RPMI8226 (cell line): ENCODE measurements at regions not wholly inside any gene's neighbourhood (a gene's known extent, or its start where the extent isn't known, plus 50 kb on each side); places are given as distances from the start of the nearest gene placed in this dataset.
"Not testable (repeated sequence)": the region's sequence is repeated elsewhere in the genome, so short reads cannot be mapped to it uniquely, and the experiment has no call there.

Experiments used
- DNase-seq: peaks from one replicate; pipeline ENCODE4 v3.0.0-alpha.2; 2015

DNA sequence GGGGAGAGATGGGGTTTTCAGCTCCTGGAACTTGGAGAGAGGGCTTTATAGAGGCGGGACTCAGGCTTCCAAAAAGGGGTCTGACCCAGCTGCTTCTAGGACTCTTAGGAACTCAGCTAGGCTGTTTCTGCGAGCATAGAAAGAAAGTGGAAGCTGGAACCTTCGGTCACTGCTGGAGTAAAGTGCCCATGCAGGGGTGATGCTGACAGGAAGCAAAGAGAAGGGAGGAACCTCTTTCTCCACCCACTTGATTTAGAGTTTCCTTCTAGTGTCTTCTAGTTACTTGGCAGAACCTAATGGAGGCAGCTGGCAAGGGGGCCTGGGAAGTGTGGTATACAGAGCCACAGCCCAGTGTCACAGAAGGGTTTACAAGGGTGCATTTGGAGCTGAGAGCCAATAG is 283.6 kb downstream of the QKI start:
- no peak for DNase-seq

DNA sequence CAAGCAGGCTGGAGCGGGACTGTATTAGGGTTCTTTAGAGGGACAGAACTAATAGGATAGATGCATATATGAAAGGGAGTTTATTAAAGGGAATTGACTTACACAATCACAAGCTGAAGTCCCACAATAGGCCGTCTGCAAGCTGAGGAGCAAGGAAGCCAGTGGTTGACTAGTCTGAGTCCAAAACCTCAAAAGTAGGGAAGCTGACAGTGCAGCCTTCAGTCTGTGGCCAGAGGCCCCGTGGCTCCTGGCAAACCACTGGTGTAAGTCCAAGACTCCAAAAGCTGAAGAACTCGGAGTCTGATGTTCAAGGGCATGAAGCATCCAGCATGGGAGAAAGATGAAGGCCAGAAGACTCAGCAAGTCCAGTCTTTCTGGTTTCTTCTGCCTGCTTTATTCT is 281.8 kb downstream of the QKI start:
- not testable (repeated sequence) for DNase-seq

DNA sequence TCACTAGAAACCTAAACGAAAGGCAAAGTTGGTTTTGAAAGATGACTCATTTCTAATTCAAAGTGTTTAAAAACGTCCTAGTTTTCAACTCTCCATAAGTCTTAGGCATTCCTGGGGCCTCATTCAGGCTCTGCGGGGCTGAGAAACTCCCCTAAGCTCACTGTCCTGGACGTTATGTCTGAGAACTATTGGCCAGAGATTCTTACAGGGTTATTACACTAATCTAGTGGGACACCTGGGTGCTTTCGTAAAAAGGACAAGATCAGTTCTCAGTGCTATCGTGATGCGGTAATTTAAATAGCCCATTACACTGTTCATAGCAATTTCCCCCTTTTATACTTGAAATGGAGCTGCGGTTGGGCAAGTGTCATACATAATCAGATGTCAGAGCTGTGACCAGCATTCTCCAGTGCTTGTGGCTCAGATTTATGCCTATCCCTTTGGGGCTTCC is 280.9 kb downstream of the QKI start:
- DNase-seq, result no peak

DNA sequence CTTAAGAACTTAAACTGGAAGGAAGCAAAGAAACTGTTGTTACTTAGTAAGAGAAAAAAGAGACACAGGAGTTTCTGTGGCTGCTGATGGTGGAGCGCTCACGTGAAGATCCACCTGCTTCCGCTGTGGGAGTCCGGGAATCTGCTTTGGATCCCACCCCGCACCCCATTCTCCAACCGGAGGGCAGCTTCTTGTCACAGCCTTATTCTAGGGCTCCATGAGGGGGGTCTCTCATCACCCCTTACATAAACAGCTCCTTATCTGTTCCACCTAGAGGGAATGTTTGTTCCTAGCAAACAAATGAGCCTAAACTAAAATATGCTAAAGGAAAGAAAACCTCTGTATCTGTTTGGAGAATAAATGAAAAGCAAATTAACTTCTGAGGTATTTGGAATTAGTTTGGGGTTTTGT is 280.5 kb downstream of the QKI start:
- DNase-seq, result no peak

DNA sequence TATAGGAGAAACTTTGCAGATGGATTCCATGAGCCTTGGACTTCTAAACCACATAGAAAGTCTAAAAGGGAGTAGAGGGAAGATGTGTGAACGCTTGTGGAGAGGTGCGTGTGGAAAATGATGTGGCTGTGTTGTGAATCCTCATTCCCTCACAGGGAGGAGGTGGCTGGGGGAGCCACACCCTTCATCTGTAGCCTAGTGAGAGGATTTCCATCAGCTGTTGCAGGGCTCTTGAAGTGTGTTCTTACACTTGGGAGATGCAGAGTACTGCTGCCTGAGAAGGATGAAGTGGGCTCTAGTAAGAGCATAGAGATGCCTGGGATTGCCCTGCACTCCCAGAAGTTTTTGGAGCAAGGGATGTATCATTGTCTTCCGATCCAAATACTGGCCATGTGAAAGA is 279.6 kb downstream of the QKI start:
- no peak for DNase-seq

DNA sequence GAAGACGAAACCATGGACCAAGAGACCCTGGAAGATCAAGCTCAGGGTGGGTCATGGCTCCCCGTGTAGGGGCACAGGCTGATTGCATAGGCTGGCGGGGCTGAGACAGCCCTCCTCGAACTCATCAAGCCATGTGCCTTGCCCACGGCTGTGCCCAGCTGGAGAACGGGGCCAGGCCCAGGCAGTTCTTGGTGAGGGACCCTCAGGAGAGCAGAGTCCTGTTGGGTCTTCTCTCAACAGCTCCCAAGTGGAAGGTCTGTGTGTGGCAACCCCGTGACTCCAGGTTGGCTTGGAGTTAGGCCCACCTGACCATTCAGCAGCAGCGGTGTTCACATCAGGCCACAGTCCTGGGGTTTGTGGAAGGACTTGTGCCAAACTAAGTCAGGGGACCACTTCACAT is 276.5 kb downstream of the QKI start:
- DNase-seq, result no peak

DNA sequence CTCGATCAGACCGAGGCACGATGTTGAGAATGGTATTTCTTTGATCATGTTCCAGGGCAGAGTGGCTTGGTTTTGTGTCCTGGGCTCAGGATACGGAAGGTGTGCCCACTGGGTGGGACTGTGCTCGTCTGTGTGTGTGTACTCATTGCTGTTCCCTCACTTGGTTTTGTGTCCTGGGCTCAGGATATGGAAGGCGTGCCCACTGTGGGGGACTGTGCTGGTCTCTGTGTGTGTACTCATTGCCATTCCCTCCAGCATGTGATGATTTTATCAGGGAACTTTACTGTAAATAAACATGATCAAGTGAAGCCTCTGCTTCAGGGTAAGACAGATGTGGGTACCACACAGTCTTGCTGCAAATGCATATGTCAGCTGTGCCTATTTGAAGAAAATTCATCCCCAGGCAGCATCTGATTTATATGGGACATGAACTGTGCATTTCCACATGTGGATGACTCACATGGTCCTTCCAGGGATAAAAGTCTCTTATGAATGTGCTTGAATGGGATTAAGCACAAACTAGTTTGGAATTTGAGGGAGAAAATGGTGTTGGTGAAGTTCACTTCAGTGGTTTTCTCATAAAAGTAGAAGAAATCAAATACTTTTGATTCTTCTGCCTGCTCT is 274.3 kb downstream of the QKI start:
- no peak for DNase-seq

DNA sequence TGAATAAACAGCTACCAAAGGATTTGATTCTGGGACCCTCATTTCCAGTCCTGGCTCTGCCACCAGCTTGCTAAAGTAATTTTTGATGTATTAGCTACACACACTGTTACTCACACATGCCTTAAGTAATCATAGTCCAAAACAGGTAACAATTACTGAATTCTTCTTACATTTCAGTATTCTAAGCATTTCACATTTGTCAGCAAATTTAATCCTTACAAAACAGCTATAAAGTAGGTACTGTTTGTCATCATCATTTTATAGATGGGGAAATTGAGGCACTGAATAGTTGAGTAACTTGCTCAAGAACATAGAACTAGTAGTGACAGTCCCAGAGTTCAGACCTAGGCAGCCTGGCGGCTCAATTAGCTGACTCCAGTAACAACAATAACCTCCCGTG is 272.6 kb downstream of the QKI start:
- no peak for DNase-seq

DNA sequence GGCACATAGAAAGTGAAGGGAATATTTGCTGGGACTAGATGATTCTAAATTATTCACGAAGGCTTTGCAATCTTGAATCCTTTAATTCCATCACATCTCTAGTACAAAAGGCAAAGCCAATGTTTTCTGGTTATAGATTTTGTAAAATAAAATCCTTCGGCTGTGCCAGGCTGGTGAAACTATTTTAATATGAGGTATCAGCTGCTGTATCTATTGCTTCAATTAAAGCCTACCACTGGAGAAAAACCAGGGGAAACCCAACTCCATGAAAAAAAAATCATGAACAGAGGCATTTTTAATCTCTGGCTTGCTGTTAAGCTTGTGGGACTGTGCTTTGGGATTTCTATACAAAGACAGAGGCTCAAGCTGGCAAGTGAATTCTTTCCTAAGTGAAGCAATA is 271.8 kb downstream of the QKI start:
- no peak for DNase-seq

DNA sequence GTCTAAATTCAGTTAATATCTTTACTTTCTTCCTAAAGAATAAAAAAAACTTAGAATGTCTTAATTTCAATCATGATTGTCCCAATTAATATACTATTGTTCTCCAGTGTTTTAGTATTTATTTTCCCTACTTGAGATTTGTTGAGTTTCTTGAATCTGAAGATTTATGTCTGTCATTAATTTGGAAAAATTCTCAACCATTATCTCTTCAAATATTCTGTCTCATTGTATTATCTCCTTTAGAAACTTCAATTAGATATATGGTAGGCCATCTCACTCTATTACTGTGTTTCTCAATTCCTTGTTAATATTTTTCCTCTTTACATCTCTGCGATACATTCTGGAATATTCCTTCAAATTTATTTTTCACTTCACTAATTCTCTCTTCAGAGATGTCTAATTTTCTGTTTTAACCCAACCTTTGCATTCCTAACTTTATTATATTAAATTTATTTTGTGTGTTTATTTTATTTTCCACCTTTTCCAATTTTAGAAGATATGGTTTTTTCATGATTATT is 268.6 kb downstream of the QKI start:
- DNase-seq, result no peak

DNA sequence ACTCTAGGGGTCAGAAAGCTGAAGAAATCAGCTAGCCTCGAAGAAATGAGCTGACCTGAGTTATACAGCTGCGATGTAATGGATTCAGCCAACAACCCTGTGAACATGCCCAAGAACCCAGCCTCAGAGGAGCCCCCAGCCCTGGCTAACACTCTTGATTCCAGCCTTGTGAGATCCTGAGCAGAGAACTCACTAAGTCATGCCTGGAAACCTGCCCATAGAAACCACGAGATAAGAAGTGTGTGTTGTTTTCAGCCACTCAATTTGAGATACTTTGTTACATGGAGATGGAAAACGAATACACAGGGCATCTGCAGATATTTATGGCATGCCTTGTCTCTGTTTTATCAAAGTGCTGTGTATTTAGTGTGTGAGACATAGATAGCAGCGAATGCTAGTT is 265.2 kb downstream of the QKI start:
- no peak for DNase-seq

DNA sequence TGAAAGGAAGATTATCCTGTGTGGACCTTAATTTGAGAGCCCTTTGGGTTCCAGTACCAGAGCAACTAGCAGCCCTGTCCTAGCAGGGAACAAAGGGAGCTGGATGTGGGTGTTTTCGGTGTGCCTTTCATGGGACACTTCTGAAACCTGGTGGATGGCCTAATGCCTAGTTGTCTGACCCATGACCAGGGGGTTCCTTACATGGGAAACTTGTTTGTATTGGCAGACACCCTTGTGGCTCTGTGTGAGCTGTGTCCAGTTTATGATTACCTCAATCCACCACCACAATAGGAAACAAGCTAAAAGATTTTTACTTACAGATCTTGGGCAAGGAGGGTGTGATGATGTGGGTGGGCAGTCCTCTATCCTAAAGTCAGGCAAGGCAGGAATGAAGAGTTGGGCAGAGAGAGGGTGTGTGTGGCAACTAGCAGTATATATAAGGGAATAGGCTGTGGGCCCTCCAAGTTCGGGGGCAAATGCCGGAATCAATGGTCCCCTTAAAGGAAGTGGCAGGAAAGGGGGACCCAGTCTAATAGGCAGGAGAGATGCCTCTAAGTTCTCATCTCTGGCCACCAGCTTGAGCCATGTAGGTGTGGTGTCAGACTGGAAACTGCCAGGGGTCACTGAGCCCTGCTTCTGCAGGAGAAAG is 264.6 kb downstream of the QKI start:
- DNase-seq, result no peak

DNA sequence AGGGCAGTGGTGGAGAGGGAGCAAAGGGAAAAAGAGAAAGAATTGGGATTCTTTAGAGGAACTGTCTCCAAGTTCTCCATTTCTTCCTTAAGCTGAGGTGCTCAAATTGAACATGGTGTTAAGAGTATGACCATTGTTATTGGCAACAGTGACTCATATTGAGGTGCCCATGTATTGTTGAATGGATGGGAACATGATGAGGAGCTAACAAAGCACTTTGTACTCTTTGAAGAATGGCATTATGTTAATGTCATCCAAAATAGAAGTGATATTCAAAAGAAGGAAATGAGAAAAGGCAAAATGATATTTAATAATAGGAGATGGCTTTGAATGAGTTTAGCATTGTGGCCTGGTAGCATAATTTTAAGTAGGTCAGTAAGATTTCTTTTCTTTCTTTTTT is 261.1 kb downstream of the QKI start:
- DNase-seq, result no peak

DNA sequence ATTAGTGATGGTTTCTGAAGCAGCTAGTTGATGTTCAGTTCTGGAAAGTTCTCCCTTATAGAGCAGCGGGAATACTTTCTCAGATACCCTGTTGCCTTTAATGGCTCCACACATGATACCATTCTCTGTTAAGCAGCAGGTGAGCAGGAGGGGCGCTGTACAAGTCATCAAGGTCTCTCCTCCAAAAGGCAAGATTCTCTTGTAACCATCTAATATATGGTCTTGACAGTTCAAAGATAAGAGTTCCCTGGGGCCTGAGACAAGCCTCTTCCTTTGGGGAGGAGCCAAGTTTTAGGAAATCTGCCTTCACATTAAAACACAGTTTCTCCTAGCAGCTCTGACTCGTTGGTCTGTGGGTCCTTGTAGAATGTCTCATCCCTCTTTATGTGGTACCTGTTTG is 258.2 kb downstream of the QKI start:
- no peak for DNase-seq

DNA sequence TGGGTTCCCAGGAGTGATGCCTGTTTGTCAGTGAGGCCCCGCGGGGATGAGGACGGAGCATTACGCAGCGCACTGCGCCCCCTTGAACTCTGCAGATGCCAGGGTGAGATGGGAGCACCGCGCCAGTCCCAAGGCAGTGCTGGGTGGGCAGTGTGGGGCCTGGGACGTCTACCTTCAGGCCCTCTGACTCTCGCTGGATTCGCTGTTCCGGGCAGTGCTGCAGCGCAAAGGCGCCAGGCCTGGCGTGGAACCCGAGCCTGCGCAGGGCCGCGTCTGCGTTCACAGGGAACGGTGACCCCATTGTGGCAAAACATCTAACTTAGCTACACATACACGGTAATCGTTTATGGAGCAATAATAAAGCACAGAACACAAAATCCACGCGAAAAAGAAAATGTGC is 257.3 kb downstream of the QKI start:
- no peak for DNase-seq

DNA sequence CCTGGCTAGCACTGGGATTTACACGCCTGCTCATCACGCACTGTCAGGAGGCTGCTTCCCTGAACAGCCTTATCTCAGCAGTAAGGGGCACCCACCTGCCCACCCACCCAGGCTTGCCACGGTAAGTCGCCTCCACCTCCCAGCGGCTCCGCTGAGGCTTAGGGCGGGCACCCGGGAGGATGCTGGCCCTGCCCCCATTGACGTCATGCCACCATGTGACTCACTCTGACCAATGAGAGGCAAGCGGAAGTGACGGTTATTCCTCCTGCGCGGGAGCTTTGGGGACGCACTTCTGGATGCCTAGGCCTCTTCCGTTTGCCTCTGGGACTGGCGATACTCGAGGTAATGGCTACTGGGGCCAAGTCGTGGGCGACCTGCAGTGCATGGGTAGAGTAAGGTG is 256.8 kb downstream of the QKI start:
- no peak for DNase-seq

DNA sequence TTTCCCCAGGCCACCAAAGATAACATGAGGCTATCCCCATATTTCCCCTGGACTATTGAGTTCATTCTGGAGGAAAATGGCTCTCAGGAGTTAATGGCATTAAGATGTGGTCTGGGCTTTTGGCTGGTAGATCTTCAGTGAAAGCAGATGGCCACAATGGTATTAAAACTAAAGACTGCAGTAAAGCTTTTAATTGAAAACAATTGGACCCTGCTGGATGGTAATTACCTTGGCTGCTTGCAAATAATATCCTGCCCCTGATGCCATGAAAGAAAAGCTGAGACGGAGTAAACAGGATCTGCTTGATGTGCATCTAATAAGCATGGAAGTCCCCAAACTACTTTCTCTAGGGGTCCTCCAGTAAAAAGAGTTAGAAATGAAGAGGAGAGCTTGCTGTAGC is 255.8 kb downstream of the QKI start:
- DNase-seq, result no peak

DNA sequence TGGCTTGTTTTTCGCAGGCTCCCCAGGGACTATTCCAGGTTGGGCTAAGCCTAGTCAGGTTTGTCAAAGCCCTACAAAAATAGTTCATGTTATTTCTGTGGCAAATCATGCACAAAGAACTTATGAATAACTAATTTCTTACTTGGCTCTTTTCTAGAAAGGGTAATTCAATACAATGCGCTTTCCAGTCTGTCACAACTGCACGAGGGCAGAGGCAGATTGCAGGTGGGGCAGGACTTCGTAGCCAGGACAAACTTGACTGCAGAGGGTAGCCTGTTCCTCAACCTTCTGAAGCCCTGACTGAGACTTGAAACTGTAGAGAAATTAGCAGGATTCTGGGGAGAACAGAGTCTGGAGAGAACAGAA is 253.5 kb downstream of the QKI start:
- DNase-seq, result peak; percentile 7

DNA sequence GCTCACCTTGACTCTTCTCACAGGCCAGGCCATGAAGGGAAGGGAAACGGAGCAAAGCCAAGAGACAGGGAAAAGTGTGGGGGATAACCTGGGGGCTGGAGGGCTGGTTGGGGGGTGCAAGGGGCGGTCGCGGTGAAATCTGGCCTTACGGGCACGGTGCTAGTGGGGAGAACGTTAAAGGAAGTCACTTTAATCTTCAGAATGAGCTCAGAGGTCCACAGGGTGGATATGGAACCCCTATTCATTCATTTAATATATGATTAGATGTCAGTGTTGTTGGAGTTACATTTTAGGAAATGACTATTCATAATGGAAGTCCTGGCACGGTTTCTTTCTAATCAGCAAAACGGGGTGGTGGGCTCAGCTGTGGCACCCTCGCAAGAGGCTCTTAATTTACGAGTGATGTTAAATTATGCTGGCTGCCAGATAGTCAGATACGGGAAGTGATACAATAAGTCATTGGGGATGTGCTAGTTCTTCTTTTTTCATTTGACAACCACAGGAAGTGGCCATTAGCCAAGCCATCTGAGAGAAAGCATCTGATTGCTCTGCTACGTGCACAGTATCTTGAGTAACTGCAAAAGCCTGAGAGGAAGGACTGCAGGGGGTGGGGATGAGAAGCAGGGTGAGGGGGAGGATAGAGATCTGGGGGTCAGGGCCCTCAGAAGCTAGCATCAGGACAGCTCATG is 253.0 kb downstream of the QKI start:
- DNase-seq, result peak; percentile 82

DNA sequence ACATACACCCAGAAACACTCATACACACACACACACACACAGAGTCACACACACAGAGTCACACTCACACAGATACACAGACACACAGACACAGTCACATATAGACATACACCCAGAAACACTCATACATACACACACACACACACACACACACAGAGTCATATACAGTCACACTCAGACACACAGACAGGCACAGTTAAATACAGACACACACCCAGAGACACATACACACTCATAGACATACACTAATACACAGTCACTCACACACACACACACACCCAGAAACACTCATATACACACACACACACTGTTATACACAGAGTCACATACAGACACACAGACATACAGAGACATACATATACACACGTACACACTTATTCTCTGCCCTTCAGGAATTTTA is 250.9 kb downstream of the QKI start:
- no peak for DNase-seq

DNA sequence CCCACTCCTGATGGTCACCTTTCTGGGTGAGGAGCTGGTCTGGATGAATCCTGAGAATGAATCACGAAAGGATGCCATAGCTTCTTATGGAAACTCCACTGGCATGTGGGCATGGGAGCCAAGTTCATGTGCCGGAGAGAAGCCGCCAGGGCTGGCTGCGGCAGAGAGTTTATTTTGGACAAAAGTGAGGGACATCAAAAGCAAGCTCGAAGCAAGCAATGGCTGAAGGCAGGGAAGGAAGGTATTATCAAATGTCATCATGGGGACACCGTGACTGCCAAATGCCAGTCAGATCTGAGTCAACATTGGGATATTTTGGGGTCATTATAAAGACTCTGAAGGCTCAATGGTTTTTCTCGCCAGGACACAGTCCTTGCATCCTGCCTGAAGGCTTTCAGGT is 249.1 kb downstream of the QKI start:
- no peak for DNase-seq

DNA sequence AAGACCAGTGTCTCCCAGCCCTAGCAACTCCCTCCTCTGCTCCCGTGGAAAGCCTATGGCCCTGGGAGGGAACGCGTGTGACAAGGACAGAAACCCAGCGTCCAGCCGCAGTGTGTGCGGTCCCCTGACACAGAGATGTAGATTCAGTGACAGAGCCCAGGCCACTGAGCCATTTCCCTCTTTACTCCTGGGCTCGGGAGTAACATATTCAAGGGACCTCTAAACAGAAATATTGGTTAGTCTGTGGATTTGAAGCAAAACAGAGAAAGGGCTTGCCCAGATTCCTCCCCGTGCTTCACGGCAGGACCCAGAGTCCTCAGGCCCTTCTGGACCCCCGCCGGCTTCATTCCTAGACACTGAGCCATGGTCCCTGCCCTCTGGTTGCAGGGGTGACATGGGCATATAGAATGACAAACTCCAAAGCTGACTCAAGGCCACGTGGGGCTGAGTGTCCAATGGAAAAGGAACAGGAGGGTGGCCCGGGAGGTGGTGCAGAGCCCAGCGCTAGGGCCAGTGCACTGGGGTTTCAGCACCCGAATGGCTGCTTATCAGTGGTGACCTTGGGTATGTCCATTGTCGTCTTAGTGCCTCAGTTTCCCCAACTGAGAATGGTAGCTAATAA is 248.2 kb downstream of the QKI start:
- no peak for DNase-seq

DNA sequence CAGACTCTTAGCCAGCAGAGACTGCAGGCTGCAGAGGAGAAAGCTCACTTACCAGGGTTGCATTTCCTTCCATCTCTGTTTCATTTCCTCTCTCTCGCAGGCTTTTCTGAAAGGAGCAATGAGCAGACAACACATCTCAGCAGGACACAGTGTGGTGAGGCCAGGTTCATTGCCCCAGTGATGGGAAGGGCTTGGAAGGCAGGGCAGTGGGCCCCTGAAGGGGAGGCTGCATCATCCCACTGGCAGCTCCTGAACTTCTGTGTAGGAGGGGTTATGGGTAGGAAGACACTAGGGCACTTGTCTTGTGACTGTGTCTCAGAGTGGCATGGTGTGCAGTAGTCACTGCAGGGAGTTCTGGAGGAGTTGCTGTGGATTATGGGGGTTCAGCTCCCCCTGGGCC is 246.8 kb downstream of the QKI start:
- DNase-seq, result peak; percentile 8

DNA sequence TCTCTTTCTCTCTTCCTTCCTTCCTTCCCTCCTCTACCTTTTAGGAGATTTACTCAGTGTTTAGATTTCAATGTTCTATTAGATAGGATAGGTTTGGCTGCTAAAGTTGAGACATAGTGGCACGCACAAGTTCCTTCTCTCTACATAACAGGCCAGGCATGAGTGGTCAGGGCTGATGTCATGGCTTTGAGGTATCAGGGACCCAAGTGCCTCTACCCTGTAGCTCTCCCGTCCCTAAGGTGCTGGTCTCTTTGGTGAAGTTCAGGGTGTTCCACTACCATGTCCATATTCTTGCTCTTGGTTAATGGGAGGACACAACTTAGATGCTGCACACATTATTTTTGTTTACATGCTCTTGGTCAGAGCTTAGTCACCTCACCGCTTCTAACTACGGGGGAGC is 245.3 kb downstream of the QKI start:
- no peak for DNase-seq
